ENCODE measurements at regions not wholly inside any gene's neighbourhood (a gene's known extent, or its start where the extent isn't known, plus 50 kb on each side); places are given as distances from the start of the nearest gene placed in this dataset.

- Histone ChIP-seq H3K27ac (no peak overlapping the region), H2AFZ (no peak overlapping the region), H3K4me3 (no peak overlapping the region), H3F3A (ENCODE audit: insufficient read depth, low read depth) (no peaks in the 10 kb centered on the region), H3K4me1 (replicated peaks; ENCODE audit: insufficient read depth) (no peaks in the 10 kb centered on the region), H3K36me3 (ENCODE audit: low read depth) (no peaks in the 10 kb centered on the region), H3K4me2 (no peak overlapping the region), H4K20me1 (ENCODE audit: insufficient read depth) (no peaks in the 10 kb centered on the region), H3K9me3 (ENCODE audit: insufficient read depth, low read depth) (peaks cover 8% of the 10 kb centered on the region; the same call in 1 of the 2 replicates), H3K9me2 (ENCODE audit: insufficient read depth) (no peaks in the 10 kb centered on the region; the same call in 1 of the 2 replicates), H3K27me3 (ENCODE audit: insufficient read depth, low read depth) (no peaks in the 10 kb centered on the region), H3K79me2 (ENCODE audit: low read depth) (no peaks in the 10 kb centered on the region)
- BruUV-seq (replicated peaks), result no TSS peak
- ChIA-PET CTCF (no interaction called here), POLR2A (ENCODE audit: unreplicated experiment) (no interaction called here)
- TF ChIP-seq CTCF (conservative IDR thresholded peaks at IDR 0.05), result no peak
- no peak for DNase-seq
- intact Hi-C loops (cut with micrococcal nuclease; ENCODE audit: unreplicated experiment), result no loop called here
Measured at GRCh38 chr13:50379584-50379983, 364.3 kb downstream of the KCNRG start.

GRCh38 chr13:50380905-50381304, 365.7 kb downstream of the KCNRG start:
- Histone ChIP-seq H3K27ac (no peak overlapping the region), H3K9me2 (ENCODE audit: insufficient read depth) (no peaks in the 10 kb centered on the region; the same call in 1 of the 2 replicates), H3K9me3 (ENCODE audit: insufficient read depth, low read depth) (peaks cover 8% of the 10 kb centered on the region; the same call in 1 of the 2 replicates), H3K4me3 (no peak overlapping the region), H2AFZ (no peak overlapping the region), H4K20me1 (ENCODE audit: insufficient read depth) (no peaks in the 10 kb centered on the region), H3K27me3 (ENCODE audit: insufficient read depth, low read depth) (no peaks in the 10 kb centered on the region), H3F3A (ENCODE audit: insufficient read depth, low read depth) (no peaks in the 10 kb centered on the region), H3K79me2 (ENCODE audit: low read depth) (no peaks in the 10 kb centered on the region), H3K36me3 (ENCODE audit: low read depth) (no peaks in the 10 kb centered on the region), H3K4me2 (no peak overlapping the region), H3K4me1 (replicated peaks; ENCODE audit: insufficient read depth) (no peaks in the 10 kb centered on the region)
- no TSS peak for BruUV-seq (replicated peaks)
- ChIA-PET POLR2A (ENCODE audit: unreplicated experiment) (no interaction called here), CTCF (no interaction called here)
- intact Hi-C loops (cut with micrococcal nuclease; ENCODE audit: unreplicated experiment), result no loop called here
- no peak for DNase-seq
- no peak for TF ChIP-seq EZH2 (IDR thresholded peaks at IDR 0.05; ENCODE audit: low read depth)
- TF ChIP-seq CTCF (conservative IDR thresholded peaks at IDR 0.05), result no peak

GRCh38 chr13:50382511-50382910, 367.3 kb downstream of the KCNRG start:
- no TSS peak for BruUV-seq (replicated peaks)

More at GRCh38 chr13:50382511-50382910, 367.3 kb downstream of the KCNRG start:
- ChIA-PET CTCF (no interaction called here), POLR2A (ENCODE audit: unreplicated experiment) (interaction anchor here (0.6 kb wide), 1 partner anchor 40 kb away, joined by 3 read pairs; no protein-coding TSS in a partner anchor)
- no peak for DNase-seq
- Histone ChIP-seq H3K9me3 (ENCODE audit: insufficient read depth, low read depth) (peaks cover 8% of the 10 kb centered on the region; the same call in 1 of the 2 replicates), H2AFZ (no peak overlapping the region), H4K20me1 (ENCODE audit: insufficient read depth) (no peaks in the 10 kb centered on the region), H3K4me3 (no peak overlapping the region), H3K27ac (no peak overlapping the region), H3K79me2 (ENCODE audit: low read depth) (no peaks in the 10 kb centered on the region), H3K27me3 (ENCODE audit: insufficient read depth, low read depth) (no peaks in the 10 kb centered on the region), H3K4me2 (no peak overlapping the region), H3K9me2 (ENCODE audit: insufficient read depth) (no peaks in the 10 kb centered on the region), H3K36me3 (ENCODE audit: low read depth) (no peaks in the 10 kb centered on the region), H3K4me1 (replicated peaks; ENCODE audit: insufficient read depth) (no peaks in the 10 kb centered on the region), H3F3A (ENCODE audit: insufficient read depth, low read depth) (no peaks in the 10 kb centered on the region)
- intact Hi-C loops (cut with micrococcal nuclease; ENCODE audit: unreplicated experiment), result no loop called here
- TF ChIP-seq EZH2 (IDR thresholded peaks at IDR 0.05; ENCODE audit: low read depth) (no peak), CTCF (conservative IDR thresholded peaks at IDR 0.05) (no peak)

Measured in PC-9 (cell line).